ENCODE measurements at regions not wholly inside any gene's neighbourhood (a gene's known extent, or its start where the extent isn't known, plus 50 kb on each side); places are given as distances from the start of the nearest gene placed in this dataset.

- TF ChIP-seq CTCF (conservative IDR thresholded peaks at IDR 0.05) (no peak), EZH2 (IDR thresholded peaks at IDR 0.05; ENCODE audit: low read depth) (no peak)
These were observed 243.3 kb upstream of the ANKRD55 start for GRCh38 chr5:56476487-56476856.

Measured in PC-9 (cell line).